Endothelial cell of umbilical vein (primary cell): ENCODE measurements at regions not wholly inside any gene's neighbourhood (a gene's known extent, or its start where the extent isn't known, plus 50 kb on each side); places are given as distances from the start of the nearest gene placed in this dataset.

Experiments used
- BruUV-seq: library from RNA; stranded (reverse); fragments of 400-500 nt; replicated peaks from 2 replicates; lab custom pipeline; 2021; lab: Mats Ljungman, UMichigan
- CTCF ChIA-PET: fragments of 300-600, 350-600 bp; sonication (Branson Sonifier 250); formaldehyde crosslinking; loops from one replicate; lab custom pipeline; 2021; ENCODE audit warnings: antibody characterized with exemption, inconsistent platforms; lab: Charles Lee
- POLR2A ChIA-PET: fragments of 300-600, 350-600 bp; sonication (Branson Sonifier 250); formaldehyde crosslinking; loops from one replicate; lab custom pipeline; 2021; ENCODE audit warnings: antibody characterized with exemption, inconsistent platforms; lab: Charles Lee
- DNase-seq: peaks from one replicate; pipeline ENCODE4 v3.0.0-alpha.2; 2011; ENCODE audit warnings: low read depth, low spot score
- FAIRE-seq: peaks from 2 replicates; lab custom pipeline; 2011; peaks lifted over from hg19 to GRCh38; lab: Jason Lieb, UNC
- H2AFZ ChIP-seq: 2 replicates; pipeline ENCODE4 v1.6.0; 2012; ENCODE audit warnings: low read depth, low read length, control low read depth, inconsistent platforms
- H3K27ac ChIP-seq: 2 replicates; pipeline ENCODE4 v1.5.1; 2011; ENCODE audit warnings: low read depth, mild to moderate bottlenecking, control low read depth, low read length, moderate library complexity; ENCODE audit not compliant: insufficient read depth
- H3K27me3 ChIP-seq, 2 experiments: 2 replicates each; pipeline versions ENCODE4 v1.6.0 to v1.6.1; 2011; ENCODE audit warnings: low read length in 2 of 2, mixed read lengths in 1 of 2; ENCODE audit not compliant: control insufficient read depth in 2 of 2, insufficient read depth in 2 of 2
- H3K36me3 ChIP-seq, 2 experiments: 2 replicates in 1 of 2; 3 replicates in 1 of 2; pipeline ENCODE4 v1.5.1; 2011; ENCODE audit warnings: low read length in 2 of 2, mild to moderate bottlenecking in 1 of 2, moderate library complexity in 1 of 2; ENCODE audit not compliant: control insufficient read depth in 2 of 2, insufficient read depth in 2 of 2; ENCODE audit errors: extremely low read depth in 1 of 2
- H3K4me1 ChIP-seq: 3 replicates; pipeline ENCODE4 v1.5.1; 2011; ENCODE audit warnings: mild to moderate bottlenecking, low read length; ENCODE audit not compliant: control insufficient read depth, insufficient read depth; ENCODE audit errors: extremely low read depth
- H3K4me2 ChIP-seq: 2 replicates; pipeline ENCODE4 v1.6.1; 2011; ENCODE audit warnings: low read length, control low read depth, mixed read lengths; ENCODE audit not compliant: insufficient read depth
- H3K4me3 ChIP-seq, 3 experiments: fragments of 200-600 bp in 1 of 3; sonication (generic), shearing (Covaris generic) in 1 of 3; replicated peaks in 1 of 3; 2 replicates each; pipeline ENCODE4 v1.5.1; 2011 to 2016; ENCODE audit warnings: control low read depth in 3 of 3, low read length in 3 of 3, mild to moderate bottlenecking in 2 of 3, inconsistent platforms in 1 of 3, low read depth in 1 of 3, moderate library complexity in 1 of 3; ENCODE audit not compliant: insufficient read depth in 1 of 3
- H3K79me2 ChIP-seq: 2 replicates; pipeline ENCODE4 v1.6.0; 2012; ENCODE audit warnings: low read length, inconsistent platforms; ENCODE audit not compliant: control insufficient read depth, insufficient read depth
- H3K9ac ChIP-seq: replicated peaks from 2 replicates; pipeline ENCODE3; 2011; ENCODE audit warnings: low read length, control low read depth; ENCODE audit not compliant: insufficient read depth; ENCODE audit errors: extremely low read depth
- H3K9me1 ChIP-seq: replicated peaks from 3 replicates; pipeline ENCODE4 v1.6.0; 2011; ENCODE audit warnings: mild to moderate bottlenecking, low read length; ENCODE audit not compliant: control insufficient read depth, insufficient read depth; ENCODE audit errors: extremely low read depth
- H3K9me3 ChIP-seq: replicated peaks from 2 replicates; pipeline ENCODE4 v1.5.1; 2012; ENCODE audit warnings: low read length, inconsistent platforms; ENCODE audit not compliant: control insufficient read depth, insufficient read depth
- H4K20me1 ChIP-seq: replicated peaks from 2 replicates; pipeline ENCODE3; 2011; ENCODE audit warnings: mild to moderate bottlenecking, low read length; ENCODE audit not compliant: control insufficient read depth, insufficient read depth; ENCODE audit errors: extremely low read depth
- EZH2 ChIP-seq: IDR thresholded peaks from 2 replicates; pipeline ENCODE4 v1.6.1; 2012; ENCODE audit warnings: borderline replicate concordance, low read depth, mild to moderate bottlenecking, moderate library complexity, low read length, inconsistent platforms; ENCODE audit not compliant: severe bottlenecking
- FOS ChIP-seq: IDR thresholded peaks from 2 replicates; pipeline ENCODE4 v1.6.1; 2011; ENCODE audit warnings: mild to moderate bottlenecking, low read length, moderate library complexity, borderline replicate concordance; ENCODE audit not compliant: insufficient read depth
- GATA2 ChIP-seq: IDR thresholded peaks from 2 replicates; pipeline ENCODE4 v1.7.0; 2011; ENCODE audit warnings: low read depth, mild to moderate bottlenecking, moderate library complexity, mixed read lengths, low read length; ENCODE audit not compliant: insufficient read length, insufficient read depth
- JUN ChIP-seq: IDR thresholded peaks from 2 replicates; pipeline ENCODE4 v1.6.1; 2011; ENCODE audit warnings: borderline replicate concordance, low read depth; ENCODE audit not compliant: insufficient read length, insufficient read depth
- MYC ChIP-seq: IDR thresholded peaks from one replicate; pipeline ENCODE4 v1.6.1; 2011; ENCODE audit warnings: mild to moderate bottlenecking, low read depth, low read length
- POLR2A ChIP-seq: IDR thresholded peaks from 2 replicates; pipeline ENCODE4 v1.6.1; 2012; ENCODE audit warnings: low read depth, mild to moderate bottlenecking, control low read depth, low read length
- POLR2AphosphoS5 ChIP-seq: IDR thresholded peaks from 2 replicates; pipeline ENCODE4 v1.6.1; 2012; ENCODE audit warnings: low read depth, mild to moderate bottlenecking, control low read depth, low read length, moderate library complexity; ENCODE audit not compliant: insufficient read depth
- dilution Hi-C: fragments of 300-500 bp; cut with MboI; formaldehyde crosslinking; loops from one replicate; pipeline ENCODE4 v1.15.0; 2019; ENCODE audit warnings: low sequenced_read_pairs; ENCODE audit not compliant: extremely low pct_ligation_motif_present
- intact Hi-C: fragments of 100-400 bp; cut with micrococcal nuclease; formaldehyde crosslinking; loops from one replicate; pipeline ENCODE4 v1.10.0; 2022
- TF ChIP-seq, protein P1 (sequence below), 2 donors: IDR thresholded peaks; 1 replicate in 1 of 2; 2 replicates in 1 of 2; pipeline ENCODE4 v1.5.1; 2011; ENCODE audit warnings: low read length in 2 of 2, mild to moderate bottlenecking in 2 of 2, moderate library complexity in 2 of 2, control low read depth in 1 of 2, inconsistent platforms in 1 of 2, low read depth in 1 of 2; ENCODE audit not compliant: insufficient read depth in 1 of 2; ENCODE audit errors: extremely low read depth in 1 of 2
- TF ChIP-seq, protein P2 (sequence below): IDR thresholded peaks from 2 replicates; pipeline ENCODE4 v1.6.1; 2011; ENCODE audit not compliant: insufficient read depth, insufficient read length

DNA sequence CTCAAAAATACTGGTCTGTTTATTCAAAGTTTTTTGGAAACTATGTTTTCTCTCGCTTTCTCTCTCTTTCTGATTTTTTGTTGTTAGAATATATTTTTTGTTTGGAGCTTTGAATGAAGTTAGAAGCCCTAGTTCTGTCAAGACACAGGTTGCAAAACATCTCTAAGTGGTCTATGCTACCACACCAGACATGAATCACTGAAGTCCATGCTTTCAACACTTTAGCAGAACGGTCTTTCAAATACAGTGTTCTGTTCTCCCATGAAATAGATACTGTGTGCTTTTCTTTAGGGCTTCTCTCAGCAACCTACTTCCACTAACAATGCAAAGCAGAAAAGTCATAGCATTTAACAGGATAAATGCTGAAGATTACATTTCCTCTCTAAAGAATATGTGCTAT lies 392.5 kb downstream of the TMEM167A start:
- CTCF ChIA-PET = no interaction called here
- Histone ChIP-seq H2AFZ (no peak overlapping the region), H3K9me3 (no peaks in the 10 kb centered on the region), H3K4me3 (no peak overlapping the region), H3K36me3 (no peaks in the 10 kb centered on the region), H3K27ac (no peak overlapping the region), H3K4me1 (no peaks in the 10 kb centered on the region), H3K79me2 (no peaks in the 10 kb centered on the region), H3K9ac (no peak overlapping the region), H3K9me1 (no peaks in the 10 kb centered on the region), H3K27me3 (no peaks in the 10 kb centered on the region), H3K4me2 (no peak overlapping the region), H4K20me1 (peaks cover 2% of the 10 kb centered on the region)
- TF ChIP-seq EZH2 (no peak), GATA2 (no peak), FOS (no peak)
- TF ChIP-seq, protein P1, sequence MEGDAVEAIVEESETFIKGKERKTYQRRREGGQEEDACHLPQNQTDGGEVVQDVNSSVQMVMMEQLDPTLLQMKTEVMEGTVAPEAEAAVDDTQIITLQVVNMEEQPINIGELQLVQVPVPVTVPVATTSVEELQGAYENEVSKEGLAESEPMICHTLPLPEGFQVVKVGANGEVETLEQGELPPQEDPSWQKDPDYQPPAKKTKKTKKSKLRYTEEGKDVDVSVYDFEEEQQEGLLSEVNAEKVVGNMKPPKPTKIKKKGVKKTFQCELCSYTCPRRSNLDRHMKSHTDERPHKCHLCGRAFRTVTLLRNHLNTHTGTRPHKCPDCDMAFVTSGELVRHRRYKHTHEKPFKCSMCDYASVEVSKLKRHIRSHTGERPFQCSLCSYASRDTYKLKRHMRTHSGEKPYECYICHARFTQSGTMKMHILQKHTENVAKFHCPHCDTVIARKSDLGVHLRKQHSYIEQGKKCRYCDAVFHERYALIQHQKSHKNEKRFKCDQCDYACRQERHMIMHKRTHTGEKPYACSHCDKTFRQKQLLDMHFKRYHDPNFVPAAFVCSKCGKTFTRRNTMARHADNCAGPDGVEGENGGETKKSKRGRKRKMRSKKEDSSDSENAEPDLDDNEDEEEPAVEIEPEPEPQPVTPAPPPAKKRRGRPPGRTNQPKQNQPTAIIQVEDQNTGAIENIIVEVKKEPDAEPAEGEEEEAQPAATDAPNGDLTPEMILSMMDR (IDR thresholded peaks at IDR 0.05; ENCODE audit: extremely low read depth in 1 of 2, insufficient read depth in 1 of 2, low read depth in 1 of 2, low read length in 2 of 2) = no peak
- TF ChIP-seq, protein P2, sequence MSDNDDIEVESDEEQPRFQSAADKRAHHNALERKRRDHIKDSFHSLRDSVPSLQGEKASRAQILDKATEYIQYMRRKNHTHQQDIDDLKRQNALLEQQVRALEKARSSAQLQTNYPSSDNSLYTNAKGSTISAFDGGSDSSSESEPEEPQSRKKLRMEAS = no peak
- dilution Hi-C loops = no loop called here
- POLR2A ChIA-PET = no interaction called here
- no peak for DNase-seq
- BruUV-seq = no TSS peak
- intact Hi-C loops = no loop called here
- no peak for FAIRE-seq

DNA sequence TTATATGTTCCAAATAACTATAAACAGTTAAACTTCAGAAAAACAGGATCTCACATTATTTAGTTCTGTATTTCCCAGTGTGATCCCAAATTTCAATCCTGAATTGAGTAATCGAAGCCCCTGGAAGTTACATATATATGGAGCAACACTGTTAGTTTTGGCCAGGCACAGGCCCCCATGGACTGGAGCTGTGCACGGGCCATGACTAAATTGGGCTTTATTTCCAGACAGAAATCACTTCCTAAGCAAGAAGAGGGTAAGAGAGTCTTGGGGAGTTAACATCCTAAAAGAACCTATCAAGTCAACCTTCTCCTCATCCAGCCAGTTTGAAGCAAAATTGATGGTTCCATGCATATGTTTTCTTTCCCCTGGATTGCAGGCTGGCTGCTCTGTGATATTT lies 393.0 kb downstream of the TMEM167A start:
- BruUV-seq = no TSS peak
- intact Hi-C loops = no loop called here
- H3K9ac ChIP-seq = no peak overlapping the region
- no peaks in the 10 kb centered on the region for H3K9me1 ChIP-seq
- dilution Hi-C loops = no loop called here
- H3K36me3 ChIP-seq = no peaks in the 10 kb centered on the region
- H3K79me2 ChIP-seq = no peaks in the 10 kb centered on the region
- FAIRE-seq (no peak), DNase-seq (no peak)
- POLR2A ChIA-PET = no interaction called here
- H3K4me2 ChIP-seq = no peak overlapping the region
- no peak overlapping the region for H3K4me3 ChIP-seq
- H3K27me3 ChIP-seq = no peaks in the 10 kb centered on the region
- TF ChIP-seq JUN (no peak), MYC (no peak), POLR2AphosphoS5 (no peak), FOS (no peak), POLR2A (no peak), EZH2 (no peak), GATA2 (no peak)
- TF ChIP-seq, protein P1 (IDR thresholded peaks at IDR 0.05; ENCODE audit: extremely low read depth in 1 of 2, insufficient read depth in 1 of 2, low read depth in 1 of 2, low read length in 2 of 2) = no peak
- TF ChIP-seq, protein P2 = no peak
- H3K9me3 ChIP-seq = no peaks in the 10 kb centered on the region
- H3K27ac ChIP-seq = no peak overlapping the region
- no peaks in the 10 kb centered on the region for H3K4me1 ChIP-seq
- CTCF ChIA-PET = no interaction called here
- peaks cover 2% of the 10 kb centered on the region for H4K20me1 ChIP-seq
- no peak overlapping the region for H2AFZ ChIP-seq
